CD4-positive, CD25-positive, alpha-beta regulatory T cell (primary cell): ENCODE measurements at regions not wholly inside any gene's neighbourhood (a gene's known extent, or its start where the extent isn't known, plus 50 kb on each side); places are given as distances from the start of the nearest gene placed in this dataset.
"Not testable (repeated sequence)": the region's sequence is repeated elsewhere in the genome, so short reads cannot be mapped to it uniquely, and the experiment has no call there.

Experiments
- ATAC-seq, 2 donors: fragments of 150-1000 bp; cut with Tn5 transposase; one replicate each; pipeline ENCODE4 v1.10.0; 2021; ENCODE audit warnings: low read depth in 2 of 2, moderate number of reproducible peaks in 2 of 2, moderate library complexity in 1 of 2
- DNase-seq, 3 donors: peaks; one replicate each; pipeline versions ENCODE4 v3.0.0 to v3.0.0-alpha.2; 2012 to 2022; ENCODE audit warnings: mixed read lengths in 1 of 3
- H3K27ac ChIP-seq: one replicate; pipeline ENCODE4 v1.7.0; 2013; ENCODE audit warnings: mild to moderate bottlenecking, low read length; ENCODE audit not compliant: insufficient read depth, poor library complexity, severe bottlenecking
- H3K27me3 ChIP-seq: one replicate; pipeline ENCODE4 v1.7.0; 2013; ENCODE audit warnings: low read length; ENCODE audit not compliant: control insufficient read depth, insufficient read depth
- H3K36me3 ChIP-seq: one replicate; pipeline ENCODE4 v1.7.0; 2013; ENCODE audit warnings: mild to moderate bottlenecking, low read length, moderate library complexity; ENCODE audit not compliant: control insufficient read depth, insufficient read depth
- H3K4me1 ChIP-seq: 2 replicates; pipeline ENCODE4 v1.7.0; 2013; ENCODE audit warnings: mild to moderate bottlenecking, low read length; ENCODE audit not compliant: insufficient read depth, control insufficient read depth, poor library complexity, severe bottlenecking
- H3K4me3 ChIP-seq: one replicate; pipeline ENCODE4 v1.7.0; 2013; ENCODE audit warnings: low read depth, mild to moderate bottlenecking, low read length, moderate library complexity
- H3K9me3 ChIP-seq, 2 experiments: 1 replicate in 1 of 2; 2 replicates in 1 of 2; pipeline ENCODE4 v1.7.0; 2013; ENCODE audit warnings: low read length in 2 of 2, mild to moderate bottlenecking in 1 of 2, moderate library complexity in 1 of 2; ENCODE audit not compliant: control insufficient read depth in 2 of 2
- H3K27ac Mint-ChIP-seq, 3 donors: one replicate each; pipeline ENCODE4 v1.8.0; 2020 to 2022; ENCODE audit warnings: mild to moderate bottlenecking in 3 of 3, mixed read lengths in 3 of 3, moderate library complexity in 2 of 3
- H3K27me3 Mint-ChIP-seq: one replicate; pipeline ENCODE4 v1.8.0; 2022; ENCODE audit warnings: mild to moderate bottlenecking, mixed read lengths
- H3K36me3 Mint-ChIP-seq: one replicate; pipeline ENCODE4 v1.8.0; 2020; ENCODE audit warnings: mixed read lengths
- H3K4me1 Mint-ChIP-seq, 4 donors: one replicate each; pipeline ENCODE4 v1.8.0; 2020 to 2022; ENCODE audit warnings: mixed read lengths in 4 of 4, mild to moderate bottlenecking in 1 of 4
- H3K4me3 Mint-ChIP-seq, 4 donors: one replicate each; pipeline ENCODE4 v1.8.0; 2020 to 2022; ENCODE audit warnings: mild to moderate bottlenecking in 4 of 4, mixed read lengths in 4 of 4, moderate library complexity in 3 of 4
- H3K9me3 Mint-ChIP-seq, 7 donors: one replicate each; pipeline ENCODE4 v1.8.0; 2020 to 2022; ENCODE audit warnings: mixed read lengths in 7 of 7, mild to moderate bottlenecking in 3 of 7, moderate library complexity in 2 of 7

GRCh38 chr4:25509646-25510045 lies 132.6 kb downstream of the ANAPC4 start:
- no peak for ATAC-seq
- DNase-seq, result no peak
- Histone ChIP-seq H3K4me3 (no peak overlapping the region), H3K9me3 (no peaks in the 10 kb centered on the region), H3K4me1 (no peaks in the 10 kb centered on the region), H3K27me3 (no peaks in the 10 kb centered on the region), H3K36me3 (no peaks in the 10 kb centered on the region), H3K27ac (no peak overlapping the region)
- H3K9me3 Mint-ChIP-seq, result peaks cover 0 to 3% (median 0%) of the 10 kb centered on the region in 7 donors
- H3K4me1 Mint-ChIP-seq, result no peaks in the 10 kb centered on the region
- no peak overlapping the region for H3K4me3 Mint-ChIP-seq
- no peak overlapping the region for H3K27ac Mint-ChIP-seq
- no peaks in the 10 kb centered on the region for H3K36me3 Mint-ChIP-seq
- H3K27me3 Mint-ChIP-seq, result no peaks in the 10 kb centered on the region

DNA sequence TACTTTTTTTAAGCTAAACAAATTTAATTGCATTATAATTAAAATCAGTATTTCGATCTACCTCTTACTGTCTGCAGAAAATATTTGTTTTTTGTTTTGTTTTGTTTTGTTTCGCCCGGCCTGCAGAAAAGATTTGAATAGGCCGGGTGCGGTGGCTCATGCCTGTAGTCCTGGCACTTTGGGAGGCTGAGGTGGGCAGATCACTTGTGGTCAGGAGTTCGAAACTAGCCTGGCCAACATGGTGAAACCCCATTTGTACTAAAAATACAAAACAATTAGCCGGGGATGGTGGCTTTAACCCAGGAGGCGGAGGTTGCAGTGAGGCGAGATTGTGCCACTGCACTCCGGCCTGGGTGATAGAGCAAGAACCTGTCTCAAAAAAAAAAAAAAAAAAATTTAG lies 134.8 kb downstream of the ANAPC4 start:
- H3K4me1 ChIP-seq, ATAC-seq, H3K4me3 ChIP-seq, H3K36me3 Mint-ChIP-seq, H3K4me1 Mint-ChIP-seq, H3K27ac ChIP-seq, H3K4me3 Mint-ChIP-seq, H3K9me3 Mint-ChIP-seq, H3K27me3 Mint-ChIP-seq, H3K27ac Mint-ChIP-seq, H3K27me3 ChIP-seq, H3K36me3 ChIP-seq, H3K9me3 ChIP-seq, DNase-seq: not testable (repeated sequence)

GRCh38 chr4:25513814-25514213 lies 136.8 kb downstream of the ANAPC4 start:
- Mint-ChIP-seq H3K27ac (no peak overlapping the region), H3K4me3 (no peak overlapping the region), H3K9me3 (peaks cover 0 to 1% (median 0%) of the 10 kb centered on the region in 7 donors), H3K36me3 (no peaks in the 10 kb centered on the region), H3K27me3 (peaks cover 9% of the 10 kb centered on the region), H3K4me1 (no peaks in the 10 kb centered on the region)
- DNase-seq, result no peak
- Histone ChIP-seq H3K36me3 (no peaks in the 10 kb centered on the region), H3K4me1 (no peaks in the 10 kb centered on the region), H3K27ac (no peak overlapping the region), H3K27me3 (peaks cover 3% of the 10 kb centered on the region), H3K4me3 (no peak overlapping the region), H3K9me3 (no peaks in the 10 kb centered on the region)
- ATAC-seq, result no peak

- H3K4me3 Mint-ChIP-seq, result no peak overlapping the region
- Histone ChIP-seq H3K27ac (no peak overlapping the region), H3K36me3 (no peaks in the 10 kb centered on the region), H3K4me3 (no peak overlapping the region), H3K27me3 (peaks cover 2% of the 10 kb centered on the region), H3K4me1 (no peaks in the 10 kb centered on the region), H3K9me3 (no peaks in the 10 kb centered on the region)
- DNase-seq (no peak), ATAC-seq (no peak)
- peaks cover 0 to 1% (median 0%) of the 10 kb centered on the region in 7 donors for H3K9me3 Mint-ChIP-seq
- H3K27ac Mint-ChIP-seq, result no peak overlapping the region
- no peaks in the 10 kb centered on the region for H3K36me3 Mint-ChIP-seq
- no peaks in the 10 kb centered on the region for H3K4me1 Mint-ChIP-seq
- peaks cover 7% of the 10 kb centered on the region for H3K27me3 Mint-ChIP-seq
Measured at GRCh38 chr4:25523405-25523804, 132.2 kb upstream of the SLC34A2 start.

DNA sequence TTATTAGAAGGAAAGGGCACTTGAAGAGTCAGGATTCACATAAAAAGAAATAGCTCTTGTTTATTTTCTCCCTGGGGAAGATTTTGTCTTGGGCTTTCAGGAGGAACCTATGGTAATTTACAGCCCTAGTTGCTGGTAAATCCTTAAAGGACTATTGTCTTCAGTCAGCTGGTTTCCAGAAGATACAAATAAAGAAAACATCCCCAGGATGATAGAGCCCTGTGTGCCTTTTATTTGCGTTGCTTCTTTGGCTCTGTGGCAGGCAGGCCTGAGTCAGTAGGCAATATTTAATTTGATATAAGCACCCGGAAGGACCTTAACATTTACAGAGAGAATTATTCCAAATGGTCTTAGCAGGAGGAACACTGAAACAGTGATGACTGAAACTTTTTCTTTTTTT lies 131.0 kb upstream of the SLC34A2 start:
- H3K27me3 ChIP-seq, result no peaks in the 10 kb centered on the region
- H3K27ac Mint-ChIP-seq, result no peak overlapping the region
- peaks cover 5% of the 10 kb centered on the region for H3K27me3 Mint-ChIP-seq
- no peak overlapping the region for H3K27ac ChIP-seq
- H3K4me1 ChIP-seq, result no peaks in the 10 kb centered on the region
- H3K4me3 Mint-ChIP-seq, result no peak overlapping the region
- ATAC-seq (no peak), DNase-seq (no peak)
- no peaks in the 10 kb centered on the region for H3K36me3 Mint-ChIP-seq
- no peaks in the 10 kb centered on the region for H3K9me3 ChIP-seq
- no peaks in the 10 kb centered on the region for H3K36me3 ChIP-seq
- H3K9me3 Mint-ChIP-seq, result peaks cover 0 to 1% (median 0%) of the 10 kb centered on the region in 7 donors
- no peak overlapping the region for H3K4me3 ChIP-seq
- H3K4me1 Mint-ChIP-seq, result no peaks in the 10 kb centered on the region

DNA sequence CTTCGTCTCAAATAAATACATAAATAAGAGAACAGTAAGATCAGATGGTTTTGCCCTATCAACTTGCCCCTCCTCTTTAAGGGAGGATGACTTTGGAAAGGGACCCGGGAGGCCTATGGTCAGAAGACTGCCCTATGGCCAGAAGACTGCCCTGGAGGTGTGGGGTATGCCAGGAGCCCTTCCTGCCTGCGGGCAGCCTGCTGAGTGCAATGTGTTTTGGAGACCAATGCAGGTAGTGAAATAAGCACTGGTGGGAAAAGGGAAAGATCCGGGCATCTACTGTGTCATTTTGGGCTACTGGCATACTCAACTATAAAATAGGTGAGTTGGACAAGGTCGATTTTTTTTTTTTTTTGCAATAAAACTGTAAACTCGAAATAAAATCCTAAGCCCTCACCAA lies 129.8 kb upstream of the SLC34A2 start:
- no peaks in the 10 kb centered on the region for H3K9me3 Mint-ChIP-seq
- H3K4me1 ChIP-seq, result no peaks in the 10 kb centered on the region
- no peak overlapping the region for H3K27ac ChIP-seq
- ATAC-seq (no peak), DNase-seq (no peak)
- no peak overlapping the region for H3K27ac Mint-ChIP-seq
- H3K4me1 Mint-ChIP-seq, result no peaks in the 10 kb centered on the region
- no peak overlapping the region for H3K4me3 ChIP-seq
- H3K4me3 Mint-ChIP-seq, result no peak overlapping the region
- H3K27me3 Mint-ChIP-seq, result no peaks in the 10 kb centered on the region
- H3K27me3 ChIP-seq, result no peaks in the 10 kb centered on the region
- H3K9me3 ChIP-seq, result no peaks in the 10 kb centered on the region
- no peaks in the 10 kb centered on the region for H3K36me3 Mint-ChIP-seq
- H3K36me3 ChIP-seq, result no peaks in the 10 kb centered on the region

DNA sequence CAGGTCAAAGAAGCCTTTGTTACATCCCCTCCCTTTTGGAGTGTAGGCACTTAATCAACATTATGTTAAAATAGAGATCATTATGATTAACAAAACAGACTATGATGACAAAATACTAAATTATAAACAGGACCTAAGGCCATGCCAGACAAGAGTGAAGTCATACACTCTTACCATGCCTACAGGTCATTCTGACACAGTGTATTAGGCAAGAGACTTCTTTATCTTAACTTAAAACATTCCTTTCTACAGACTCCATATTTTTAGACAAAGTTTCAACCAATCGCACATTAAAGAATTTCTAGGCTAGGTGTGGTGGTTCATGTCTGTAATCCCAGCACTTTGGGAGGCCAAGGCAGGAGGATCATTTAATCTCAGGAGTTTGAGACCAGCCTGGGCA lies 128.6 kb upstream of the SLC34A2 start:
- Mint-ChIP-seq H3K9me3 (peaks cover 0 to 2% (median 0%) of the 10 kb centered on the region in 7 donors), H3K27me3 (peaks cover 4% of the 10 kb centered on the region), H3K36me3 (no peaks in the 10 kb centered on the region), H3K27ac (no peak overlapping the region), H3K4me1 (no peaks in the 10 kb centered on the region), H3K4me3 (no peak overlapping the region)
- ATAC-seq (no peak), DNase-seq (no peak)
- Histone ChIP-seq H3K27ac (no peak overlapping the region), H3K27me3 (no peaks in the 10 kb centered on the region), H3K4me3 (no peak overlapping the region), H3K4me1 (no peaks in the 10 kb centered on the region), H3K9me3 (no peaks in the 10 kb centered on the region), H3K36me3 (no peaks in the 10 kb centered on the region)

GRCh38 chr4:25528391-25528790 lies 127.3 kb upstream of the SLC34A2 start:
- H3K36me3 Mint-ChIP-seq, result no peaks in the 10 kb centered on the region
- no peak overlapping the region for H3K4me3 Mint-ChIP-seq
- ATAC-seq (no peak), DNase-seq (no peak)
- Histone ChIP-seq H3K36me3 (no peaks in the 10 kb centered on the region), H3K27ac (no peak overlapping the region), H3K4me3 (no peak overlapping the region), H3K9me3 (no peaks in the 10 kb centered on the region), H3K27me3 (no peaks in the 10 kb centered on the region), H3K4me1 (no peaks in the 10 kb centered on the region)
- no peak overlapping the region for H3K27ac Mint-ChIP-seq
- H3K27me3 Mint-ChIP-seq, result peaks cover 4% of the 10 kb centered on the region
- peaks cover 0 to 4% (median 0%) of the 10 kb centered on the region in 7 donors for H3K9me3 Mint-ChIP-seq
- no peaks in the 10 kb centered on the region for H3K4me1 Mint-ChIP-seq
